WTC11 (cell line): ENCODE measurements at regions not wholly inside any gene's neighbourhood (a gene's known extent, or its start where the extent isn't known, plus 50 kb on each side); places are given as distances from the start of the nearest gene placed in this dataset.

Experiments
- ATAC-seq: fragments of 200-7000 bp; cut with Tn5 transposase; 2 replicates; pipeline ENCODE4 v1.10.0; 2021; ENCODE audit warnings: mild to moderate bottlenecking, moderate library complexity
- CTCF ChIA-PET: fragments of 300-600 bp; sonication (Branson Sonifier 250); formaldehyde crosslinking; loops from one replicate; lab custom pipeline; 2021; ENCODE audit warnings: antibody characterized with exemption; lab: Charles Lee
- POLR2A ChIA-PET: fragments of 350-600 bp; sonication (Branson Sonifier 250); formaldehyde crosslinking; loops from one replicate; lab custom pipeline; 2021; ENCODE audit warnings: antibody characterized with exemption; lab: Charles Lee
- DNase-seq: peaks from one replicate; pipeline ENCODE4 v3.0.0; 2021; ENCODE audit warnings: low spot score
- H3K27ac Mint-ChIP-seq: 2 replicates; pipeline ENCODE4 v1.8.0; 2021; ENCODE audit warnings: mixed read lengths
- H3K27me3 Mint-ChIP-seq: 2 replicates; pipeline ENCODE4 v1.8.0; 2021; ENCODE audit warnings: low read depth, mild to moderate bottlenecking, moderate library complexity, mixed read lengths
- H3K36me3 Mint-ChIP-seq: 2 replicates; pipeline ENCODE4 v1.8.0; 2021; ENCODE audit warnings: mixed read lengths
- H3K4me1 Mint-ChIP-seq: 2 replicates; pipeline ENCODE4 v1.8.0; 2022; ENCODE audit warnings: mixed read lengths
- H3K4me3 Mint-ChIP-seq: 2 replicates; pipeline ENCODE4 v1.8.0; 2021; ENCODE audit warnings: mild to moderate bottlenecking, moderate library complexity, mixed read lengths
- H3K9me3 Mint-ChIP-seq: 2 replicates; pipeline ENCODE4 v1.8.0; 2021; ENCODE audit warnings: mixed read lengths
- ATF1 ChIP-seq: sonication (generic); formaldehyde crosslinking; IDR thresholded peaks from 2 replicates; pipeline ENCODE4 v1.8.1; 2023; ENCODE audit warnings: mild to moderate bottlenecking, moderate library complexity, missing genetic modification reagents
- EMX1 ChIP-seq: fragments of 250-450 bp; sonication (Bioruptor Pico); IDR thresholded peaks from 2 replicates; pipeline ENCODE4 v1.8.0; 2021; ENCODE audit warnings: mild to moderate bottlenecking
- FOXJ3 ChIP-seq: sonication (generic); formaldehyde crosslinking; IDR thresholded peaks from 2 replicates; pipeline ENCODE4 v1.9.0; 2021; ENCODE audit warnings: missing genetic modification reagents, mild to moderate bottlenecking, borderline replicate concordance
- FOXK1 ChIP-seq: sonication (generic); formaldehyde crosslinking; IDR thresholded peaks from 2 replicates; pipeline ENCODE4 v1.8.0; 2022; ENCODE audit warnings: mild to moderate bottlenecking, moderate library complexity, missing genetic modification reagents
- JAZF1 ChIP-seq: fragments of 250-450 bp; sonication (Bioruptor Pico); IDR thresholded peaks from 2 replicates; pipeline ENCODE4 v1.9.0; 2021; ENCODE audit warnings: moderate library complexity, mild to moderate bottlenecking, inconsistent platforms
- OVOL2 ChIP-seq: fragments of 250-450 bp; sonication (Bioruptor Pico); IDR thresholded peaks from 2 replicates; pipeline ENCODE4 v1.9.0; 2021; ENCODE audit warnings: mild to moderate bottlenecking, borderline replicate concordance
- ZNF138 ChIP-seq: sonication (generic); formaldehyde crosslinking; conservative IDR thresholded peaks from 2 replicates; pipeline ENCODE4 v1.8.1; 2022; ENCODE audit warnings: mild to moderate bottlenecking, moderate library complexity, missing genetic modification reagents
- ZNF396 ChIP-seq: fragments of 250-450 bp; sonication (Bioruptor Pico); IDR thresholded peaks from 2 replicates; pipeline ENCODE4 v1.8.0; 2021; ENCODE audit warnings: mild to moderate bottlenecking, moderate library complexity, borderline replicate concordance
- TF ChIP-seq, protein P1 (sequence below): sonication (generic); formaldehyde crosslinking; IDR thresholded peaks from 2 replicates; pipeline ENCODE4 v1.8.1; 2023; ENCODE audit warnings: mild to moderate bottlenecking, missing genetic modification reagents
- TF ChIP-seq, protein P2 (sequence below): fragments of 250-450 bp; sonication (Bioruptor Pico); IDR thresholded peaks from 2 replicates; pipeline ENCODE4 v1.9.0; 2021; ENCODE audit warnings: moderate library complexity, mild to moderate bottlenecking, inconsistent platforms, borderline replicate concordance
- TF ChIP-seq, protein P3 (sequence below): fragments of 200-600 bp; IDR thresholded peaks from 2 replicates; pipeline ENCODE4 v1.8.0; 2022; ENCODE audit warnings: antibody characterized with exemption
- TF ChIP-seq, protein P4 (sequence below): fragments of 250-450 bp; sonication (Bioruptor Pico); IDR thresholded peaks from 2 replicates; pipeline ENCODE4 v1.9.0; 2021; ENCODE audit warnings: mild to moderate bottlenecking
- TF ChIP-seq, protein P5 (sequence below): sonication (generic); formaldehyde crosslinking; IDR thresholded peaks from 2 replicates; pipeline ENCODE4 v1.8.0; 2022; ENCODE audit warnings: mild to moderate bottlenecking, missing genetic modification reagents
- TF ChIP-seq, protein P6 (sequence below): fragments of 250-450 bp; sonication (Bioruptor Pico); IDR thresholded peaks from 2 replicates; pipeline ENCODE4 v1.8.0; 2021; ENCODE audit warnings: mild to moderate bottlenecking
- TF ChIP-seq, protein P7 (sequence below): sonication (generic); formaldehyde crosslinking; IDR thresholded peaks from 2 replicates; pipeline ENCODE4 v1.8.1; 2023; ENCODE audit warnings: mild to moderate bottlenecking, missing genetic modification reagents
- TF ChIP-seq, protein P8 (sequence below): sonication (generic); formaldehyde crosslinking; IDR thresholded peaks from 2 replicates; pipeline ENCODE4 v1.8.0; 2022; ENCODE audit warnings: mild to moderate bottlenecking, missing genetic modification reagents
- TF ChIP-seq, protein P9 (sequence below): sonication (generic); formaldehyde crosslinking; IDR thresholded peaks from 2 replicates; pipeline ENCODE4 v1.8.1; 2023; ENCODE audit warnings: mild to moderate bottlenecking, missing genetic modification reagents, borderline replicate concordance

DNA sequence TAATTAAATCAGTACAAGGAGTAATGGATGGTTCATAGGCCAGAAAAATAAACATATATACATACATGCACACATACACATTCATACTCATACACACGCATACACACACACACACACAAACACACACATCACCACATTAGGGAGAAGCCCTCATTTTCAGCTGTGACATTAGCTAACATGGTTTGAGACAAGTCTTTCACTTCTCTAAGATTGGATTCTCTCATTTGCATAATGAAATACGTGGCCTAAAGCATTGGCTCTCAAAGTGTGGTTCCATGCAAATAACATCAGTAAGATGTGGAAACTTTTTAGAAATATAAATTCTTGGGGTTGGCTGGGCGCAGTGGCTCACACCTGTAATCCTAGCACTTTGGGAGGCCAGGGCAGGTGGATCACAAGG, 452.6 kb downstream of the TAFA4 start:
- CTCF ChIA-PET: no interaction called here
- H3K27me3 Mint-ChIP-seq: no peaks in the 10 kb centered on the region; the same call in none of the 2 replicates
- no peak for DNase-seq

More for the DNA sequence above, 452.6 kb downstream of the TAFA4 start:
- TF ChIP-seq, protein P1, sequence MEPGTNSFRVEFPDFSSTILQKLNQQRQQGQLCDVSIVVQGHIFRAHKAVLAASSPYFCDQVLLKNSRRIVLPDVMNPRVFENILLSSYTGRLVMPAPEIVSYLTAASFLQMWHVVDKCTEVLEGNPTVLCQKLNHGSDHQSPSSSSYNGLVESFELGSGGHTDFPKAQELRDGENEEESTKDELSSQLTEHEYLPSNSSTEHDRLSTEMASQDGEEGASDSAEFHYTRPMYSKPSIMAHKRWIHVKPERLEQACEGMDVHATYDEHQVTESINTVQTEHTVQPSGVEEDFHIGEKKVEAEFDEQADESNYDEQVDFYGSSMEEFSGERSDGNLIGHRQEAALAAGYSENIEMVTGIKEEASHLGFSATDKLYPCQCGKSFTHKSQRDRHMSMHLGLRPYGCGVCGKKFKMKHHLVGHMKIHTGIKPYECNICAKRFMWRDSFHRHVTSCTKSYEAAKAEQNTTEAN (CRISPR knock-in tag): no peak
- TF ChIP-seq ZNF396 (no peak), EMX1 (CRISPR knock-in tag) (no peak), FOXJ3 (no peak), ATF1 (CRISPR knock-in tag) (no peak), JAZF1 (CRISPR knock-in tag) (no peak), OVOL2 (CRISPR knock-in tag) (no peak), ZNF138 (CRISPR knock-in tag) (no peak), FOXK1 (CRISPR knock-in tag) (no peak)
- TF ChIP-seq, protein P2, sequence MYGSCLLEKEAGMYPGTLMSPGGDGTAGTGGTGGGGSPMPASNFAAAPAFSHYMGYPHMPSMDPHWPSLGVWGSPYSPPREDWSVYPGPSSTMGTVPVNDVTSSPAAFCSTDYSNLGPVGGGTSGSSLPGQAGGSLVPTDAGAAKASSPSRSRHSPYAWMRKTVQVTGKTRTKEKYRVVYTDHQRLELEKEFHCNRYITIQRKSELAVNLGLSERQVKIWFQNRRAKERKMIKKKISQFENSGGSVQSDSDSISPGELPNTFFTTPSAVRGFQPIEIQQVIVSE (CRISPR knock-in tag): no peak
- TF ChIP-seq, protein P3, sequence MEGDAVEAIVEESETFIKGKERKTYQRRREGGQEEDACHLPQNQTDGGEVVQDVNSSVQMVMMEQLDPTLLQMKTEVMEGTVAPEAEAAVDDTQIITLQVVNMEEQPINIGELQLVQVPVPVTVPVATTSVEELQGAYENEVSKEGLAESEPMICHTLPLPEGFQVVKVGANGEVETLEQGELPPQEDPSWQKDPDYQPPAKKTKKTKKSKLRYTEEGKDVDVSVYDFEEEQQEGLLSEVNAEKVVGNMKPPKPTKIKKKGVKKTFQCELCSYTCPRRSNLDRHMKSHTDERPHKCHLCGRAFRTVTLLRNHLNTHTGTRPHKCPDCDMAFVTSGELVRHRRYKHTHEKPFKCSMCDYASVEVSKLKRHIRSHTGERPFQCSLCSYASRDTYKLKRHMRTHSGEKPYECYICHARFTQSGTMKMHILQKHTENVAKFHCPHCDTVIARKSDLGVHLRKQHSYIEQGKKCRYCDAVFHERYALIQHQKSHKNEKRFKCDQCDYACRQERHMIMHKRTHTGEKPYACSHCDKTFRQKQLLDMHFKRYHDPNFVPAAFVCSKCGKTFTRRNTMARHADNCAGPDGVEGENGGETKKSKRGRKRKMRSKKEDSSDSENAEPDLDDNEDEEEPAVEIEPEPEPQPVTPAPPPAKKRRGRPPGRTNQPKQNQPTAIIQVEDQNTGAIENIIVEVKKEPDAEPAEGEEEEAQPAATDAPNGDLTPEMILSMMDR: no peak
- TF ChIP-seq, protein P4, sequence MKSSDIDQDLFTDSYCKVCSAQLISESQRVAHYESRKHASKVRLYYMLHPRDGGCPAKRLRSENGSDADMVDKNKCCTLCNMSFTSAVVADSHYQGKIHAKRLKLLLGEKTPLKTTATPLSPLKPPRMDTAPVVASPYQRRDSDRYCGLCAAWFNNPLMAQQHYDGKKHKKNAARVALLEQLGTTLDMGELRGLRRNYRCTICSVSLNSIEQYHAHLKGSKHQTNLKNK: no peak
- TF ChIP-seq, protein P5, sequence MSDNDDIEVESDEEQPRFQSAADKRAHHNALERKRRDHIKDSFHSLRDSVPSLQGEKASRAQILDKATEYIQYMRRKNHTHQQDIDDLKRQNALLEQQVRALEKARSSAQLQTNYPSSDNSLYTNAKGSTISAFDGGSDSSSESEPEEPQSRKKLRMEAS: no peak
- TF ChIP-seq, protein P6, sequence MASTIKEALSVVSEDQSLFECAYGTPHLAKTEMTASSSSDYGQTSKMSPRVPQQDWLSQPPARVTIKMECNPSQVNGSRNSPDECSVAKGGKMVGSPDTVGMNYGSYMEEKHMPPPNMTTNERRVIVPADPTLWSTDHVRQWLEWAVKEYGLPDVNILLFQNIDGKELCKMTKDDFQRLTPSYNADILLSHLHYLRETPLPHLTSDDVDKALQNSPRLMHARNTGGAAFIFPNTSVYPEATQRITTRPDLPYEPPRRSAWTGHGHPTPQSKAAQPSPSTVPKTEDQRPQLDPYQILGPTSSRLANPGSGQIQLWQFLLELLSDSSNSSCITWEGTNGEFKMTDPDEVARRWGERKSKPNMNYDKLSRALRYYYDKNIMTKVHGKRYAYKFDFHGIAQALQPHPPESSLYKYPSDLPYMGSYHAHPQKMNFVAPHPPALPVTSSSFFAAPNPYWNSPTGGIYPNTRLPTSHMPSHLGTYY (CRISPR knock-in tag): no peak
- TF ChIP-seq, protein P7, sequence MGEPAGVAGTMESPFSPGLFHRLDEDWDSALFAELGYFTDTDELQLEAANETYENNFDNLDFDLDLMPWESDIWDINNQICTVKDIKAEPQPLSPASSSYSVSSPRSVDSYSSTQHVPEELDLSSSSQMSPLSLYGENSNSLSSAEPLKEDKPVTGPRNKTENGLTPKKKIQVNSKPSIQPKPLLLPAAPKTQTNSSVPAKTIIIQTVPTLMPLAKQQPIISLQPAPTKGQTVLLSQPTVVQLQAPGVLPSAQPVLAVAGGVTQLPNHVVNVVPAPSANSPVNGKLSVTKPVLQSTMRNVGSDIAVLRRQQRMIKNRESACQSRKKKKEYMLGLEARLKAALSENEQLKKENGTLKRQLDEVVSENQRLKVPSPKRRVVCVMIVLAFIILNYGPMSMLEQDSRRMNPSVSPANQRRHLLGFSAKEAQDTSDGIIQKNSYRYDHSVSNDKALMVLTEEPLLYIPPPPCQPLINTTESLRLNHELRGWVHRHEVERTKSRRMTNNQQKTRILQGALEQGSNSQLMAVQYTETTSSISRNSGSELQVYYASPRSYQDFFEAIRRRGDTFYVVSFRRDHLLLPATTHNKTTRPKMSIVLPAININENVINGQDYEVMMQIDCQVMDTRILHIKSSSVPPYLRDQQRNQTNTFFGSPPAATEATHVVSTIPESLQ (CRISPR knock-in tag): no peak
- TF ChIP-seq, protein P8, sequence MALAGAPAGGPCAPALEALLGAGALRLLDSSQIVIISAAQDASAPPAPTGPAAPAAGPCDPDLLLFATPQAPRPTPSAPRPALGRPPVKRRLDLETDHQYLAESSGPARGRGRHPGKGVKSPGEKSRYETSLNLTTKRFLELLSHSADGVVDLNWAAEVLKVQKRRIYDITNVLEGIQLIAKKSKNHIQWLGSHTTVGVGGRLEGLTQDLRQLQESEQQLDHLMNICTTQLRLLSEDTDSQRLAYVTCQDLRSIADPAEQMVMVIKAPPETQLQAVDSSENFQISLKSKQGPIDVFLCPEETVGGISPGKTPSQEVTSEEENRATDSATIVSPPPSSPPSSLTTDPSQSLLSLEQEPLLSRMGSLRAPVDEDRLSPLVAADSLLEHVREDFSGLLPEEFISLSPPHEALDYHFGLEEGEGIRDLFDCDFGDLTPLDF (CRISPR knock-in tag): no peak
- TF ChIP-seq, protein P9, sequence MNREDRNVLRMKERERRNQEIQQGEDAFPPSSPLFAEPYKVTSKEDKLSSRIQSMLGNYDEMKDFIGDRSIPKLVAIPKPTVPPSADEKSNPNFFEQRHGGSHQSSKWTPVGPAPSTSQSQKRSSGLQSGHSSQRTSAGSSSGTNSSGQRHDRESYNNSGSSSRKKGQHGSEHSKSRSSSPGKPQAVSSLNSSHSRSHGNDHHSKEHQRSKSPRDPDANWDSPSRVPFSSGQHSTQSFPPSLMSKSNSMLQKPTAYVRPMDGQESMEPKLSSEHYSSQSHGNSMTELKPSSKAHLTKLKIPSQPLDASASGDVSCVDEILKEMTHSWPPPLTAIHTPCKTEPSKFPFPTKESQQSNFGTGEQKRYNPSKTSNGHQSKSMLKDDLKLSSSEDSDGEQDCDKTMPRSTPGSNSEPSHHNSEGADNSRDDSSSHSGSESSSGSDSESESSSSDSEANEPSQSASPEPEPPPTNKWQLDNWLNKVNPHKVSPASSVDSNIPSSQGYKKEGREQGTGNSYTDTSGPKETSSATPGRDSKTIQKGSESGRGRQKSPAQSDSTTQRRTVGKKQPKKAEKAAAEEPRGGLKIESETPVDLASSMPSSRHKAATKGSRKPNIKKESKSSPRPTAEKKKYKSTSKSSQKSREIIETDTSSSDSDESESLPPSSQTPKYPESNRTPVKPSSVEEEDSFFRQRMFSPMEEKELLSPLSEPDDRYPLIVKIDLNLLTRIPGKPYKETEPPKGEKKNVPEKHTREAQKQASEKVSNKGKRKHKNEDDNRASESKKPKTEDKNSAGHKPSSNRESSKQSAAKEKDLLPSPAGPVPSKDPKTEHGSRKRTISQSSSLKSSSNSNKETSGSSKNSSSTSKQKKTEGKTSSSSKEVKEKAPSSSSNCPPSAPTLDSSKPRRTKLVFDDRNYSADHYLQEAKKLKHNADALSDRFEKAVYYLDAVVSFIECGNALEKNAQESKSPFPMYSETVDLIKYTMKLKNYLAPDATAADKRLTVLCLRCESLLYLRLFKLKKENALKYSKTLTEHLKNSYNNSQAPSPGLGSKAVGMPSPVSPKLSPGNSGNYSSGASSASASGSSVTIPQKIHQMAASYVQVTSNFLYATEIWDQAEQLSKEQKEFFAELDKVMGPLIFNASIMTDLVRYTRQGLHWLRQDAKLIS (CRISPR knock-in tag): no peak
- H3K4me1 Mint-ChIP-seq: peaks cover 10% of the 10 kb centered on the region
- H3K9me3 Mint-ChIP-seq: no peaks in the 10 kb centered on the region
- POLR2A ChIA-PET: no interaction called here
- H3K4me3 Mint-ChIP-seq: no peak overlapping the region
- no peak for ATAC-seq
- no peaks in the 10 kb centered on the region for H3K36me3 Mint-ChIP-seq
- no peak overlapping the region for H3K27ac Mint-ChIP-seq
